ENCODE measurements at regions not wholly inside any gene's neighbourhood (a gene's known extent, or its start where the extent isn't known, plus 50 kb on each side); places are given as distances from the start of the nearest gene placed in this dataset.

DNA sequence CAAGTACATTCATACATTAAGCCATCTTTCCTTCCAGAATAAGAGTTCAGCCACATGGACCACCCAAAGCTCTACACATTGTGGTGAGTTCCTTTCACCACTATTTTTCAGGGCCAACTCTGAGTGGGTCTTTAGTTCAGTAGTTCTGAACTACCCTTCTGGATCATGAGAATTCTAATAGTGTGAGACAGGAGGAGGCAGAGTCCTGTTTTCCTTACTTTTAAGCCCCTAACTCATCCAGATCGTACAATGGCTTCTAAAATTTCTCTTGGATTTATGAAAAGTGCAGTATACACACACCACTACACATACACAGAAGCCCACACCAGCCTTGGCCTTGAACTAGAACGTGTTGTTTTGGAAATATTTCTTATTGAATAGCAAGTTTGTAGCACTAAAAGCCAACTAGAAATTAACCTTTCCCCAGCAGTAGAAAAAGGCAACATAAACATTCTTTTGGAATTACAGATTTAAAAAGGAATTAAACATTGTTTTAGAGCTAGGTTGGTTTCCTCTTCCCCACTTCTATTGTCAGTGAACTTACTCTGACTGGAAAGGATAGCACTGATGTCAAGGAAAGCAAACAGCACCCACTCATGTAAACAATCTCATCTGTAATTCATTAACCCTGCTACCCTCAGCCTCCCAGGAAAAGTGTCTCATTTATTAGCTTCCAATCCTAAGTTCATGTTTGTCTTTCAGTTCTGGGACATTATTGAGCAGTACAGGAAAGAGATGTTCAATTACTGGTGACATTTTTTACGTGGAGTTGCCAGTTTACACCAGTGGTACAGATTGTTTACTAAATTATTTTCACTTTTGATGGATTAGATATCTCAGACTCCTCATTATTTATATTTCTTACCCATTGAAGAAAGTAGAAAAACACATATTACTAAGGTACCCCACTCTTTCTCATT lies 95.7 kb upstream of the AGTR1 start:
- FAIRE-seq = no peak

DNA sequence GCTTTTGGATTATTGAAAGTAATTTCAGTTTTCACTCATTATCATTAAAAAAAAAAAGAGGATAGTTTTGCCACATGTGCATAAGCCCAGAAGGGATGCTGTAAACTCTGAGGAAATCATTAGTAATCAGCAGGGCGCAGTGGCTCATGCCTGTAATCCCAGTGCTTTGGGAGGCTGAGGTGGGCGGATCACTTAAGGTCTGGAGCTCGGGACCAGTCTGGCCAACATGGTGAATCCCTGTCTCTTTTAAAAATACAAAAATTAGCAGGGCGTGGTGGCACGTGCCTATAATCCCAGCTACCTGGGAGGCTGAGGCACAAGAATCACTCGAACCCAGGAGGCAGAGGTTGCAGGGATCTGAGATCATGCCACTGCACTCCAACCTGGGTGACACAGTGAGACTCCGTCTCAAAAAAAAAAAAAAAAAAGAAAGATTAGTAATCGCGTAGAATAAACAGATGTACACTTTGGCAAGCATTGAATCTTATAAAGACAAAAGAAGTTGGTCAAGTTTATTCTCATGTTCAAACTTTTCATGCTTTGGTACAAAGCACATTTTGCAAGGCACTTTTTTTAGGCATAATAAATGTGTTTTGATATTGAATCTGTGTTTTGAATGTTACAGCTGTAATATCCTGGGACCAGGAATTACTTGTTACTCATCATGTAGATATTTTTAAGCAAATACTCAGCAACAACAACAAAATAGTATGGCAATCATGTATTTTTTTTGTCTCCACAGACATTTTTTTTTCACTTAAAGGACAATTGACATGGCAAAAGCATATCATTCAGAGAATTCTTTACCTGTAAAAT lies 93.2 kb upstream of the AGTR1 start:
- FAIRE-seq = no peak

DNA sequence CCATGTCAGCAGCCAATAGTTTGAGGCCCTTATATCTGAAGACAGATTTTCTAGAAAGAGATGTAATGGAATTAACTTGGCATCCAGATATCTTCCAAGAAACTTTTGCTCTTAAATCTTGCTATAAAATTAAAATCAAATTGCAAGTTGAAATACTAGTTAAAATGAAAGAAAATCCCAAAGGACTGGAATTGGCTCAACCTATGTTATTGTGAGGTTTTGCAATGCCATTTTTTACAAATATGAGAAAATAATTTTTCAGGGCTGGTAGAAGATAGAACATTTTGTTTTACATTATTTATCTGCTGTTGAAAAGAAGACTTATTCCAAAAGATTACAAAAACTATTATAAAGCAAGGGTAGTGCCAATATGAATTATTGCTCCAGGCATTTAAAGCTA lies 92.2 kb upstream of the AGTR1 start:
- FAIRE-seq = no peak

- no peak for FAIRE-seq
Measured at GRCh38 chr3:148606979-148607378, 90.7 kb upstream of the AGTR1 start.

GRCh38 chr3:148607491-148607890 lies 90.2 kb upstream of the AGTR1 start:
- FAIRE-seq = no peak

- FAIRE-seq = no peak
Measured at GRCh38 chr3:148612278-148612677, 85.4 kb upstream of the AGTR1 start.

DNA sequence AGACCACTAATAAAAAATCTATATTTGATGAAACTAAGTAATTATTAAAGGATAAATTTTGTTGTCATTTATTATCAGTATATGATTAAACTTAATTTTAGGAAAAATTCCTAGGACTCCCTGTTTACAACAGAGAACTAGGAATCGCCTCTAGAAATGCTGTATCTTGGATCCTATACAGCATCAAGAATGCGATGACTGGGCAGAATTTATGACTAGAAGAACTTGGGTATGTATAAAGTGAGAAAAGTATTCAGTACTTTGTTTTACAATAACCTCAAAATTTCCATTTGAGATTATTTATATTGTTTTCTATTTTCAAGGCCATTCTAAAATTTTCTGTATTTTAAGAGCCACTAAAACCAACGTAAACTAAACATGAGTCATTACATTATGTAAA lies 82.3 kb upstream of the AGTR1 start:
- no peak for FAIRE-seq

DNA sequence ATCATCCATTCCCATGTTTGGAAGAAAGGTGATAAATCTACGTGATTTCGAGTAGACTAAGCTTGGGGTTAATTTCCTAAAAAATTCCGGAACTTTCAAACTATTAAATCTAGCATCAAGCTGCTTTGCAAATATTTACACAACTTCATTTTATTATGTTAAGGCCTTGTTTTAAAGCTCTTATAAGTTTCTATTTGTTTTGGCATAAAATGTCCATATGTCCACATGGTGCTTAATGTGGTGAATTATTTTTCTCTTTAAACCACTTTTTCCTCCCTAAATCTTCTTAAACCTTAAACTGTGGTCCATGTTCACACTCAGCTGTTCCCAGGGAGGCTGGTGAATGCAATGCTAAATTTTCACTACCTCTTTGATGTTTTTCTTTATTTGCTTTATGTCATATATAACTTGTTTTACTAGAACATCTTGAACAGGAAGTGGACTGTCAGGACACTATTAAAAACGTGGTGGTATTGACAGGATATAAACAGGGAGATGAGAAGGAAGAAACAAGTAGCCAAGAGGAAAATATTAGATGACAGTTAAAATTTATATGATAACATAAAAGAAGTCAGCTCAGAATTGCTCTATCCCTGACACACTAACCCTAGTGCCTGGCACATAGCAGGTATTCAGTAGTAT lies 72.5 kb upstream of the AGTR1 start:
- FAIRE-seq = no peak

- FAIRE-seq = no peak
Measured at GRCh38 chr3:148625991-148626390, 71.7 kb upstream of the AGTR1 start.

DNA sequence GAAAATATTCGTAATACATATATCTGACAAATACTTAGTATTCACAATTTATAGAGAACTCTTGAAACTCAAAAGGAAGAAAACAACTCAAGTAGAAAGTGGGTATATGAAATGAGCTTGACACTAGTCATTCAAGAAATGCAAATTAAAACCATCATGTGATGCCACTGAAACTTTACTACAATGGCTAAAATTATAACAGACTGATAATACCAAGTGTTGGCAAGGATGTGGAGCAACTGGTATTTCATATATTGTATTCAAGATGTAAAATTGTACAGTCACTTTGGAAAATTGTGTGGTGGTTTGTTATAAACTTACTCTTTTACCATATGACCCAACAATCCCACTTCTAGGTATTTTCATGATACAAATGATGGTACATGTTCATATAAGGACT lies 68.7 kb upstream of the AGTR1 start:
- FAIRE-seq = no peak

DNA sequence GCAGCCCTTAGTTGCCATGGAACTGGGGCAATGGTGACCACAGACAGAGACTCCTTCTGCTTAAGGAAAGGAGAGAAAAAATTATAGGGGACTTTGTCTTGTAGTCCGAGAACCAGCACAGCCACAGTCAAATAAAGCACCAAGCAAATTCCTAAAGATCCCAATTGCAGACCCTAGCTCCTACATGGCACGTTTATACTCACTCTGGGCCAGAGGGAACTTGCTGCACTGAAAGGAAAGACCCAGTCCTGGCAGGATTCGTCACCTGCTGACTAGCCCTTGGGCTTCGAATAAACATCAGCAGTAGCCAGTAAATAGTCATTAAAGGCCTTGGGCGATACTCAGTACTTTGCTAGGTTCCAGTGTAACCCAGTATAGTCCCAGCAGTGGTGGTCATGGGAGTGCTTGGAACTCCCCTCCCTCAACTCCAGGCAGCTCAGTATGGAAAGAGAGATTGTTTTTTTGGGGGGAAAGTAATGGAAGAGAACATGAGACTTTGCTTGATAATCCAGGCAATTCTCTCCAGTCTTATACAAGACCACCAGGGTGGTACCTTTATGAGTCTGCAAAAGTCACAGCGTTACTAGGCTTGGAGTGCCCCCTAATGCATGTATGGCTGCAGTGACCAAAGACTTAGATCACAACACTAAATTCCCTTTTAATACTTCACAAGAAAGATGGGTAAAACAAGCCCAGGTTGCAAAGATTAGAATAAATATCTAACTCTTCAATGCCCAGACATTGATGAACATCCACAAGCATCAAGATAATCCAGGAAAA lies 66.4 kb upstream of the AGTR1 start:
- no peak for FAIRE-seq

DNA sequence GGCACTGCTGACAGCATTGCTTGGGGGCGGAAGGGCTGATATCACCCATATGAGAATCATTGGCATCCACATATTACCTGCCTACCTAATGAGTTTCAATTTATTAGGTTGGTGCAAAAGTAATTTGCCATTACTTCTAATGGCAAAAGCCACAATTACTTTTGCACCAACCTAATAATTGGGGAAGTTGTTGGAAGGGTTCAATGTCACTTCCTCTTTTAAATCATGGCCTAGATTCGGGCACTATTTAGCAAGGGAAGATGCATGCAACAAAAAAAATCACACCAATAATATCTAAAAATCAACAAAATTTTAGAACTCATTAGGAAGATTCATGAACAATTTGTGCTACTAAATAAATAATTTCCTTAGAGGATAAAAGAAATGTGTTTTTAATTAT lies 56.0 kb upstream of the AGTR1 start:
- FAIRE-seq = no peak

DNA sequence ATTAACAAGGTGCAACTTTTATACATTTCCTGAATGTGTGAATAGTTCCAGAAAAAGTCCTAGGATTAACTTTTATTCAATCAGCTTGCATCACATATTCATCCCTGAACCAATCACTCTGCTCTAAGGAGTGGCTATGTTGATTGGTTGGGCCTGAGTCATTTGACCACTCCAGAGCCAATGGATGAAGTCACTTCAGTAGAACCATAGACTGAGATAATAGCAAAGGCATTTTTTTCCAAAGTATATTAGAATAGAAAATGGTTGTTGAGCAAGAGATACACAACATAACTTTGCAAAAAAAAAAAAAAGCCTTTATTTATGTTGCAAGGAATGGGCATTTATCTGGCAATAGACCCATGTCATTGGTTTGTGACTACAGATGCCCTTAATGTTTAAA lies 55.5 kb upstream of the AGTR1 start:
- no peak for FAIRE-seq

GRCh38 chr3:148642616-148643015 lies 55.1 kb upstream of the AGTR1 start:
- no peak for FAIRE-seq

- FAIRE-seq = no peak
Measured at GRCh38 chr3:148643389-148643840, 54.3 kb upstream of the AGTR1 start.

GRCh38 chr3:148646126-148646665 lies 51.5 kb upstream of the AGTR1 start:
- FAIRE-seq = no peak

All from A204.1 (cell line).